ENCODE measurements at regions not wholly inside any gene's neighbourhood (a gene's known extent, or its start where the extent isn't known, plus 50 kb on each side); places are given as distances from the start of the nearest gene placed in this dataset.

GRCh38 chr15:39251413-39252133 is 329.3 kb upstream of the THBS1 start:
- CTCF ChIA-PET = interaction anchor here (2.3 to 4.4 kb wide), 2 partner anchors 9 to 80 kb away, joined by 12 to 31 read pairs; no protein-coding TSS in a partner anchor
- Histone ChIP-seq H3K4me2 (ENCODE audit: insufficient read depth, low read length) (peak overlapping the region; percentile 94), H3K36me3 (ENCODE audit: control insufficient read depth in 2 of 2, extremely low read depth in 1 of 2, insufficient read depth in 2 of 2, low read length in 2 of 2) (peaks cover 0 to 2% of the 10 kb centered on the region in 2 experiments), H3K79me2 (ENCODE audit: control insufficient read depth, insufficient read depth, low read length) (peaks cover 13% of the 10 kb centered on the region), H3K9me3 (replicated peaks; ENCODE audit: control insufficient read depth, insufficient read depth, low read length) (no peaks in the 10 kb centered on the region), H4K20me1 (replicated peaks; ENCODE audit: control insufficient read depth, extremely low read depth, insufficient read depth, low read length) (no peaks in the 10 kb centered on the region), H3K4me3 (replicated peaks in 1 of 3; ENCODE audit: insufficient read depth in 1 of 3, low read depth in 1 of 3, low read length in 3 of 3) (peak overlapping the region in 1 of 3 experiments; percentile 67), H3K27me3 (ENCODE audit: control insufficient read depth in 2 of 2, insufficient read depth in 2 of 2, low read length in 2 of 2) (no peaks in the 10 kb centered on the region), H3K9me1 (replicated peaks; ENCODE audit: control insufficient read depth, extremely low read depth, insufficient read depth, low read length) (no peaks in the 10 kb centered on the region), H3K4me1 (ENCODE audit: control insufficient read depth, extremely low read depth, insufficient read depth, low read length) (peaks cover 67% of the 10 kb centered on the region), H3K9ac (replicated peaks; ENCODE audit: extremely low read depth, insufficient read depth, low read length) (peak overlapping the region; percentile 93), H2AFZ (ENCODE audit: low read depth, low read length) (no peak overlapping the region), H3K27ac (ENCODE audit: insufficient read depth, low read depth, low read length) (peak overlapping the region; percentile 98)
- DNase-seq (ENCODE audit: low read depth, low spot score) (peak; percentile 82), FAIRE-seq (peak; percentile 44)
- no peak for TF ChIP-seq MAX (IDR thresholded peaks at IDR 0.05; ENCODE audit: insufficient read depth, insufficient read length)
- TF ChIP-seq FOS (IDR thresholded peaks at IDR 0.05; ENCODE audit: borderline replicate concordance, insufficient read depth, low read length) = peak; percentile 63
- TF ChIP-seq MYC (IDR thresholded peaks at IDR 0.05; ENCODE audit: low read depth, low read length) = no peak
- peak; percentile 56 for TF ChIP-seq JUN (IDR thresholded peaks at IDR 0.05; ENCODE audit: borderline replicate concordance, insufficient read depth, insufficient read length, low read depth)
- TF ChIP-seq, protein P1, sequence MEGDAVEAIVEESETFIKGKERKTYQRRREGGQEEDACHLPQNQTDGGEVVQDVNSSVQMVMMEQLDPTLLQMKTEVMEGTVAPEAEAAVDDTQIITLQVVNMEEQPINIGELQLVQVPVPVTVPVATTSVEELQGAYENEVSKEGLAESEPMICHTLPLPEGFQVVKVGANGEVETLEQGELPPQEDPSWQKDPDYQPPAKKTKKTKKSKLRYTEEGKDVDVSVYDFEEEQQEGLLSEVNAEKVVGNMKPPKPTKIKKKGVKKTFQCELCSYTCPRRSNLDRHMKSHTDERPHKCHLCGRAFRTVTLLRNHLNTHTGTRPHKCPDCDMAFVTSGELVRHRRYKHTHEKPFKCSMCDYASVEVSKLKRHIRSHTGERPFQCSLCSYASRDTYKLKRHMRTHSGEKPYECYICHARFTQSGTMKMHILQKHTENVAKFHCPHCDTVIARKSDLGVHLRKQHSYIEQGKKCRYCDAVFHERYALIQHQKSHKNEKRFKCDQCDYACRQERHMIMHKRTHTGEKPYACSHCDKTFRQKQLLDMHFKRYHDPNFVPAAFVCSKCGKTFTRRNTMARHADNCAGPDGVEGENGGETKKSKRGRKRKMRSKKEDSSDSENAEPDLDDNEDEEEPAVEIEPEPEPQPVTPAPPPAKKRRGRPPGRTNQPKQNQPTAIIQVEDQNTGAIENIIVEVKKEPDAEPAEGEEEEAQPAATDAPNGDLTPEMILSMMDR (IDR thresholded peaks at IDR 0.05; ENCODE audit: extremely low read depth in 1 of 2, insufficient read depth in 1 of 2, low read depth in 1 of 2, low read length in 2 of 2) = no peak
- no peak for TF ChIP-seq EZH2 (IDR thresholded peaks at IDR 0.05; ENCODE audit: borderline replicate concordance, low read depth, low read length, severe bottlenecking)
- TF ChIP-seq GATA2 (IDR thresholded peaks at IDR 0.05; ENCODE audit: insufficient read depth, insufficient read length, low read depth, low read length) = no peak
- TF ChIP-seq POLR2A (IDR thresholded peaks at IDR 0.05; ENCODE audit: low read depth, low read length) = no peak
- dilution Hi-C loops (cut with MboI; ENCODE audit: extremely low pct_ligation_motif_present, low sequenced_read_pairs) = no loop called here
- POLR2A ChIA-PET = interaction anchor here (0.7 to 4.5 kb wide), 6 partner anchors 10 to 336 kb away, joined by 3 to 33 read pairs (median 4); partner anchors contain the start of gene THBS1
- no TSS peak for BruUV-seq (replicated peaks)
- intact Hi-C loops (cut with micrococcal nuclease) = loop anchor here (1.0 to 2.0 kb wide), 2 partner anchors 10 to 15 kb away; no protein-coding TSS in a partner anchor

All from endothelial cell of umbilical vein (primary cell).